ENCODE measurements at regions not wholly inside any gene's neighbourhood (a gene's known extent, or its start where the extent isn't known, plus 50 kb on each side); places are given as distances from the start of the nearest gene placed in this dataset.

DNA sequence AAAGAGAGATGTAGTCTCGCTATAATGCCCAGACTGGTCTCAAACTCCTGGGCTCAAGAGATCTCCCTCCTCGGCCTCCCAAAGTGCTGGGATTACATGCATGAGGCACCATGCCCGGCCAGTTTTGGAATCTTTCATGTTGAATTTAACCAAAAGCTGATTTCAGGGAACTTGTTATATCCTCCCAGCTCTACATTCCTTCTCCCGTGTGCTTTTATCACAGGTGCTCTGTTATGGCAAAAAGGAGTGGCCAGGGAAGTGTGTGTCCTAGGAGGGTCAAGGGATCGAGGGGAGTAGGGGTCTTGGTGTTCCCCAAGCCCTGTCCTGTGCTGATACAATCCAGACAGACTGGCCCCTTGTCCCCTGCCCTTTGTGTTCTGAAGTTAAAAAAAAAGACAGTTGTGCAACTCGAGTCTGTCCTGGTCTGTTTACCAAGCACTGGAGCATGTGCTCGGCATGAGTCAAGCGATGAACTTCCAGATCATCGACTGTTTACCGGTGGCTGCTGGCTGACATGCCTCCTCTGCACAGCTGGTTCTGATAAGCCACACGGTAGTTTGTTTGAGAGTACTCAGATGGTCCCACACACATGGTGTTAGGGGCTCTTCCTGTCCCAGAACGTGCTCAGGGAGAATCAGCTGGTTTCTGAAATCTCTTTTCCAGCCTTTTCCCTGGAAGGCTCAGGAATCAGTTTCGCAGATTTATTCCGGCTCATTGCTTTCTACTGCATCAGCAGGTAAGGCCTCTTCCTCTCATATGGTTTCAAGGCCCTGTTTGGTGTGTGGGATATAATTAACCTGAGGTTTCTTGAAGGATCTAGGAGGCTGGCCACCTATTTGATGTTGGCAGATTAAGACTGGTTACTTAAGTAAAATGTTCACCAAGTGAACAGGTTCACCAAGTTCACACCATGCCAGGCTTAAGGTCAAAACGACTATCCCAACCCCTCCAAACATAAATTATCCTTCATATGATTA lies 52.6 kb upstream of the NAA20 start (continued):
- TF ChIP-seq PITX1 (CRISPR knock-in tag; IDR thresholded peaks at IDR 0.05): peak; percentile 99
- TF ChIP-seq HIVEP1 (CRISPR knock-in tag; IDR thresholded peaks at IDR 0.05): peak; percentile 99
- peak; percentile 99 for TF ChIP-seq SNAPC2 (CRISPR knock-in tag; IDR thresholded peaks at IDR 0.05)
- TF ChIP-seq MIER3 (CRISPR knock-in tag; IDR thresholded peaks at IDR 0.05; ENCODE audit: borderline replicate concordance): peak; percentile 100
- TF ChIP-seq SIX4 (CRISPR knock-in tag; IDR thresholded peaks at IDR 0.05): peak; percentile 97
- TF ChIP-seq SRSF4 (IDR thresholded peaks at IDR 0.05; ENCODE audit: low read depth, low read length, poor library complexity, severe bottlenecking): no peak
- TF ChIP-seq, protein P1, sequence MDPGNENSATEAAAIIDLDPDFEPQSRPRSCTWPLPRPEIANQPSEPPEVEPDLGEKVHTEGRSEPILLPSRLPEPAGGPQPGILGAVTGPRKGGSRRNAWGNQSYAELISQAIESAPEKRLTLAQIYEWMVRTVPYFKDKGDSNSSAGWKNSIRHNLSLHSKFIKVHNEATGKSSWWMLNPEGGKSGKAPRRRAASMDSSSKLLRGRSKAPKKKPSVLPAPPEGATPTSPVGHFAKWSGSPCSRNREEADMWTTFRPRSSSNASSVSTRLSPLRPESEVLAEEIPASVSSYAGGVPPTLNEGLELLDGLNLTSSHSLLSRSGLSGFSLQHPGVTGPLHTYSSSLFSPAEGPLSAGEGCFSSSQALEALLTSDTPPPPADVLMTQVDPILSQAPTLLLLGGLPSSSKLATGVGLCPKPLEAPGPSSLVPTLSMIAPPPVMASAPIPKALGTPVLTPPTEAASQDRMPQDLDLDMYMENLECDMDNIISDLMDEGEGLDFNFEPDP (CRISPR knock-in tag; conservative IDR thresholded peaks at IDR 0.05): peak; percentile 100
- no peak for TF ChIP-seq SRF (IDR thresholded peaks at IDR 0.05; ENCODE audit: low read depth, low read length)
- no peak for TF ChIP-seq ZNF207 (IDR thresholded peaks at IDR 0.05; ENCODE audit: borderline replicate concordance)
- peak; percentile 98 for TF ChIP-seq ZSCAN29 (CRISPR knock-in tag; conservative IDR thresholded peaks at IDR 0.05)
- peak; percentile 99 for TF ChIP-seq ARNTL (CRISPR knock-in tag; IDR thresholded peaks at IDR 0.05)
- peak; percentile 97 for TF ChIP-seq ZNF317 (CRISPR knock-in tag; IDR thresholded peaks at IDR 0.05)
- TF ChIP-seq TP53 (CRISPR knock-in tag; conservative IDR thresholded peaks at IDR 0.05): peak; percentile 97
- peak; percentile 99 for TF ChIP-seq ZFYVE20 (CRISPR knock-in tag; IDR thresholded peaks at IDR 0.05; ENCODE audit: borderline replicate concordance, low read depth)
- TF ChIP-seq ZBTB3 (CRISPR knock-in tag; IDR thresholded peaks at IDR 0.05; ENCODE audit: borderline replicate concordance, low read depth): peak; percentile 100
- TF ChIP-seq NCOA1 (CRISPR knock-in tag; IDR thresholded peaks at IDR 0.05): peak; percentile 99
- TF ChIP-seq BRCA1 (CRISPR knock-in tag; IDR thresholded peaks at IDR 0.05): peak; percentile 100
- TF ChIP-seq, protein P2, sequence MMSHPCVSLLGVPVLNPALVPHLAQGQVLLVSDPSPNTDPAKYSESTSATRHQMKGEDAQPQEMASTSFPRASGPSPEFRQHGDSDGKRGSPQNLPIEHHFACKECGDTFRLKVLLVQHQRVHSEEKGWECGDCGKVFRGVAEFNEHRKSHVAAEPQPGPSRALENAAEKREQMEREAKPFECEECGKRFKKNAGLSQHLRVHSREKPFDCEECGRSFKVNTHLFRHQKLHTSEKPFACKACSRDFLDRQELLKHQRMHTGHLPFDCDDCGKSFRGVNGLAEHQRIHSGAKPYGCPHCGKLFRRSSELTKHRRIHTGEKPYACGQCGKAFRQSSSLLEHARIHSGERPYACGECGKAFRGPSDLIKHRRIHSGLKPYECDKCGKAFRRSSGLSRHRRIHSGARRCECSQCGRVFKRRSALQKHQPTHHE (CRISPR knock-in tag; IDR thresholded peaks at IDR 0.05; ENCODE audit: borderline replicate concordance): peak; percentile 99
- peak; percentile 99 for TF ChIP-seq NCOA2 (CRISPR knock-in tag; IDR thresholded peaks at IDR 0.05)
- TF ChIP-seq LCORL (IDR thresholded peaks at IDR 0.05): no peak
- TF ChIP-seq LCORL (CRISPR knock-in tag; IDR thresholded peaks at IDR 0.05): peak; percentile 100
- TF ChIP-seq, protein P3, sequence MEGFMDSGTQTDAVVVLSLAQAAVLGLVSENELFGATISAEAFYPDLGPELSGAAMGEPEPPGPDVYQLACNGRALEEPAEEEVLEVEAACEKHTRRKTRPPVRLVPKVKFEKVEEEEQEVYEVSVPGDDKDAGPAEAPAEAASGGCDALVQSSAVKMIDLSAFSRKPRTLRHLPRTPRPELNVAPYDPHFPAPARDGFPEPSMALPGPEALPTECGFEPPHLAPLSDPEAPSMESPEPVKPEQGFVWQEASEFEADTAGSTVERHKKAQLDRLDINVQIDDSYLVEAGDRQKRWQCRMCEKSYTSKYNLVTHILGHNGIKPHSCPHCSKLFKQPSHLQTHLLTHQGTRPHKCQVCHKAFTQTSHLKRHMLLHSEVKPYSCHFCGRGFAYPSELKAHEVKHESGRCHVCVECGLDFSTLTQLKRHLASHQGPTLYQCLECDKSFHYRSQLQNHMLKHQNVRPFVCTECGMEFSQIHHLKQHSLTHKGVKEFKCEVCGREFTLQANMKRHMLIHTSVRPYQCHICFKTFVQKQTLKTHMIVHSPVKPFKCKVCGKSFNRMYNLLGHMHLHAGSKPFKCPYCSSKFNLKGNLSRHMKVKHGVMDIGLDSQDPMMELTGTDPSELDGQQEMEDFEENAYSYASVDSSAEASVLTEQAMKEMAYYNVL (CRISPR knock-in tag; IDR thresholded peaks at IDR 0.05; ENCODE audit: borderline replicate concordance): peak; percentile 98

All from HepG2 (cell line).